Astrocyte of the cerebellum (primary cell): ENCODE measurements at regions not wholly inside any gene's neighbourhood (a gene's known extent, or its start where the extent isn't known, plus 50 kb on each side); places are given as distances from the start of the nearest gene placed in this dataset.

Source experiments
- DNase-seq: peaks from one replicate; pipeline ENCODE4 v3.0.0-alpha.2; 2011; ENCODE audit warnings: low read depth
- H3K4me3 ChIP-seq: 2 replicates; pipeline ENCODE4 v1.5.1; 2011; ENCODE audit warnings: mild to moderate bottlenecking, low read depth, low read length, moderate library complexity
- in situ Hi-C: cut with HindIII; loops from 2 replicates; pipeline ENCODE4 v1.10.0; 2017; ENCODE audit warnings: low sequenced_read_pairs
- TF ChIP-seq, protein P1 (sequence below): IDR thresholded peaks from 2 replicates; pipeline ENCODE4 v1.5.1; 2012; ENCODE audit warnings: low read length, low read depth, moderate library complexity, mild to moderate bottlenecking; ENCODE audit errors: missing control alignments

DNA sequence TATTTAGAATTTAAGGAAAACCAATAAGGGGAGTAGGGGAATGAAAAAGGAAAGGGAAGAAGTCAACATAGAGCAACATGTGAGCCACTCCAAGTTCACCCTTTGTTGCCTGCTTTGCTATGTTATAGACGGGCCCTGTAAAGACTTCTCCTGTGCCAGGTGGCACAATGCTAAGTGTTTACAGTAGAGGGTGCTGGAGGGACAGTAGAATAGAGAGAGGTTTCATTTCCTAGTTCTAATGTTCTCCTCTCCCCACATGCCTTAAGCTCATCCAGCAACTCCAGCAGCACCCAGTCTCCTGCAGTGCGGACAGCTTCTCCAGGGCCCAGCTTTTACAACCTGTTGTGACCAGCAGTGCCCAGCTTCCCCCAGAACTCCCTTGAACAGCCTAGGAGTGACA lies 468.0 kb downstream of the HS3ST3B1 start:
- TF ChIP-seq, protein P1, sequence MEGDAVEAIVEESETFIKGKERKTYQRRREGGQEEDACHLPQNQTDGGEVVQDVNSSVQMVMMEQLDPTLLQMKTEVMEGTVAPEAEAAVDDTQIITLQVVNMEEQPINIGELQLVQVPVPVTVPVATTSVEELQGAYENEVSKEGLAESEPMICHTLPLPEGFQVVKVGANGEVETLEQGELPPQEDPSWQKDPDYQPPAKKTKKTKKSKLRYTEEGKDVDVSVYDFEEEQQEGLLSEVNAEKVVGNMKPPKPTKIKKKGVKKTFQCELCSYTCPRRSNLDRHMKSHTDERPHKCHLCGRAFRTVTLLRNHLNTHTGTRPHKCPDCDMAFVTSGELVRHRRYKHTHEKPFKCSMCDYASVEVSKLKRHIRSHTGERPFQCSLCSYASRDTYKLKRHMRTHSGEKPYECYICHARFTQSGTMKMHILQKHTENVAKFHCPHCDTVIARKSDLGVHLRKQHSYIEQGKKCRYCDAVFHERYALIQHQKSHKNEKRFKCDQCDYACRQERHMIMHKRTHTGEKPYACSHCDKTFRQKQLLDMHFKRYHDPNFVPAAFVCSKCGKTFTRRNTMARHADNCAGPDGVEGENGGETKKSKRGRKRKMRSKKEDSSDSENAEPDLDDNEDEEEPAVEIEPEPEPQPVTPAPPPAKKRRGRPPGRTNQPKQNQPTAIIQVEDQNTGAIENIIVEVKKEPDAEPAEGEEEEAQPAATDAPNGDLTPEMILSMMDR: no peak
- no peak for DNase-seq
- in situ Hi-C loops: no loop called here

DNA sequence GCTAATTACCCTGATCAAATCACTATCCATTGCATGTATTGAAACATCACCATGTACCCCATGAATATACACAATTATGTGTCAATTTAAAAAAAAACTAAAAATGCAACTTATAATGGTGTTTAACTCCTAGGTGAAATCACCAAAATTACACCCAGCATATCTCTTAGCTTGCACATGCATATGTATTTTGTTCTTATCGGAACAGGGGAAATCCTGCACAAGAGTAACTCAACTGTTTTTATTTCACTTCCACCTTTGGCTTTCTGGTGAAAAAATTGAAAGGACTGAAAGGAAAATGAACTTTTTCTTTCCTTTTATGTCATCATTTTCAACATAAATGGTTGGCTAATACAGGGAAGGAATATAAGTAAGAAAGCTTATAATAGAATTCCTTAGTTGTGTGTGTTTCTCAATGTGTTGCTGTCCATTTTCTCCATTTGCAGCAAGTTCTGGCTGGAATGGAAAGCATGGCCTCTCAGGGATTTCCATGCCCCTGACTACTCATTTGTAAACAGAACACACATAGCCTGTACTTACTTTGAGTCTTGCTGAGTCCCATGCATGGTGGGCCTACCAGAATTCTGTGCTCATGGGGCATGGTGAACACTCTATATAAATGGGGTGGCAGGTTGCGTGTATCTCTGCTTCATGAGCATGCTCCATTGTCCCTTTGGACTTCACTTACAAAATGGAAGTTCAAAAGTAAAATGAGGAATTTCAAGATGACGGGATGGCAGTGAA lies 462.0 kb downstream of the HS3ST3B1 start:
- in situ Hi-C loops: no loop called here
- DNase-seq: no peak
- no peak overlapping the region for H3K4me3 ChIP-seq
- TF ChIP-seq, protein P1: no peak

More for the DNA sequence above, 468.0 kb downstream of the HS3ST3B1 start:
- no peak overlapping the region for H3K4me3 ChIP-seq

DNA sequence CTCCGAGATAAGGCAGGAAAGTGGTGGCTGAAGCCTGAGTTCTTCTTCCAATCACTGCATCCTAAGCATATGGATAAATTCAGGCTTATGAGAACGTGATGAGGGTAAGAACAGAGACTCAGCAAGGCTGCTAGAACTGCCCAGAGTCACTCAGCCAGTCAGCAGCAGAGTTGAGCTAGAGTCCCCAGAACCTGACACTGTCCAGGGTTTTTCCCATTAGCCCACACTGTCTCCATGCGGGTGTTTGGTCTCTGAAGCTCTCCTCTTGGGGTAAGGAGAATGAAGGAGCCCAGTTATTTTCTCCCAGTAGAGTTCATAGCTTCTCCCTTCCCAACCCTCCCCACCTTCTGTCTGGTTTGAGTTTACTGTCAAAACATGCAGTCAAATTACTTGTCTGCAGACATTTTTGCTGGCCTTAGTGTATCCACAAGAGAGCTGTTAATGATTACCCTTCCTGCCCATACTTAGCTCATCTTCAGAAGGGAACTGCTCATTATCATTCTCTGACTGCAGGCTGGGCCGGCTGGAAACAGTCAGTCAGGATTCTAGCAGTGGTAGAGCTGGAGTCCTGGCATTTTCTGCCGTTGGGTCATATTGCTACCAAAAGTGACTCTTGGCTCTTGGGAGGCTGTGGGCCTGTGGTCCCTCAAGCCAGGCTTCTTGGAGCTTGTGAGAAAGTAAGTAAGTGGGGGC lies 460.0 kb downstream of the HS3ST3B1 start:
- no peak for DNase-seq
- in situ Hi-C loops: no loop called here
- TF ChIP-seq, protein P1: no peak
- H3K4me3 ChIP-seq: no peak overlapping the region

DNA sequence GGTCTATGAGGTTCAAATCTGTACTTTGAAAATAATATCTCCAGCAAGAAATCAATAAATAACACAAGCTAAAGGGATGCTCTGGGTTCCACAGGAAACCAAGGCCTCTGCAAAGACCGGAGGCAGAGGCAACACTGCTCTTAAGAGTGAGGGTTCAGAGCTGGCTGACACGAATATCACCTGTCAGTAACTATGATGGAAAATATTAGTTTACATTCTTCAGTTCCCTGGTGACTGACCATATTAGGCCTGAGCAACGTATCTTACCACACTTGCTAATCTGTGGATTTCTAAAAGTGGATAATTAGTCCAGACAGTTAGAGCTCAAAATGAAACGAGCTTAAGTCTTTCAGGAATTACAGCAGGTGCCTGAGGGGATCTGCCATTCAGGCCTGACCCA lies 459.3 kb downstream of the HS3ST3B1 start:
- TF ChIP-seq, protein P1: no peak
- H3K4me3 ChIP-seq: no peak overlapping the region
- in situ Hi-C loops: no loop called here
- no peak for DNase-seq

DNA sequence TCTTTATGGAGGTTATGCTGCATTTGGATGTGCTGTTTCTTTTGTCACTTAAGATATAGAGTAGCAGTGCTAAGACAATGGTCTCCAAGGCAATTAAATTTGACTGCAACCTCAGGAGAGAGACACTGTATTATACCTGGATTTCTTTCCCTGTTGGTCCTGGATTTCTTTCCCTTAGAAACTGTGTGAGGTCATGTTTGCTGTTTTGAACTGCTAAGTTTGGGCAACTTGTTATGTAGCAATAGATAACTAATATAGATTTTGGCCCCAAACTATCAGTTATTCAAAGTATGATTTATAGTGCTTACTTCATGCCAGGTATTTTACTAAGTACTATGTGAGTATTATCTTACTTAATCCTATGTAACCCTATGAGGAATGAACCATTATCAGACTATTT lies 458.4 kb downstream of the HS3ST3B1 start:
- no peak for DNase-seq
- no peak overlapping the region for H3K4me3 ChIP-seq
- TF ChIP-seq, protein P1: no peak
- in situ Hi-C loops: no loop called here

DNA sequence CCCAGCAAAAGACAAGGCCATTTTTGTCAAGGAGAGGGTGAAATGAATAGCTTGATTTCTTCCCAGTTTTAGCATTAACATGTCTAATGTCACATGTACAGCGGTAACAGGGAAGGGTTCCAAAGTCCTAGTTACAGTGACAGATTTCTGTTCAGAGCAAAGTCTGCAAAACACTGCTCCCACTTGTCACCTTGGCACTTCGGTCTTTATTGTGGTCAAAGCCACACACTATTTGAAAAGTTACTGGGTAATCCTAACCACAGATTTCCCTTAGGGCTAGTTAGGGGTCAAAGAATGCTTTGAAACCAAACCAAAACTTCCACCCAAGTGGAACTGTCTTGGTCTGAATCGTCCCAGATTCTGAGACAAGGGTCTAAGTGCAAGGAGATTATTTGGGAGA lies 455.6 kb downstream of the HS3ST3B1 start:
- in situ Hi-C loops: no loop called here
- TF ChIP-seq, protein P1: no peak
- DNase-seq: no peak
- no peak overlapping the region for H3K4me3 ChIP-seq
